OCI-LY7 (cell line): ENCODE measurements at regions not wholly inside any gene's neighbourhood (a gene's known extent, or its start where the extent isn't known, plus 50 kb on each side); places are given as distances from the start of the nearest gene placed in this dataset.

Source experiments
- CTCF ChIP-seq: fragments of 200-600 bp; sonication (generic); conservative IDR thresholded peaks from 2 replicates; pipeline ENCODE4 v1.5.1; 2014; ENCODE audit warnings: mild to moderate bottlenecking, antibody characterized with exemption, low read length, moderate library complexity, mixed read lengths
- EZH2phosphoT487 ChIP-seq: fragments of 200-600 bp; sonication (generic); IDR thresholded peaks from 2 replicates; pipeline ENCODE4 v1.6.1; 2018; ENCODE audit warnings: low read depth, borderline replicate concordance, mild to moderate bottlenecking, mixed run types, antibody characterized with exemption, low read length, moderate library complexity, mixed read lengths

DNA sequence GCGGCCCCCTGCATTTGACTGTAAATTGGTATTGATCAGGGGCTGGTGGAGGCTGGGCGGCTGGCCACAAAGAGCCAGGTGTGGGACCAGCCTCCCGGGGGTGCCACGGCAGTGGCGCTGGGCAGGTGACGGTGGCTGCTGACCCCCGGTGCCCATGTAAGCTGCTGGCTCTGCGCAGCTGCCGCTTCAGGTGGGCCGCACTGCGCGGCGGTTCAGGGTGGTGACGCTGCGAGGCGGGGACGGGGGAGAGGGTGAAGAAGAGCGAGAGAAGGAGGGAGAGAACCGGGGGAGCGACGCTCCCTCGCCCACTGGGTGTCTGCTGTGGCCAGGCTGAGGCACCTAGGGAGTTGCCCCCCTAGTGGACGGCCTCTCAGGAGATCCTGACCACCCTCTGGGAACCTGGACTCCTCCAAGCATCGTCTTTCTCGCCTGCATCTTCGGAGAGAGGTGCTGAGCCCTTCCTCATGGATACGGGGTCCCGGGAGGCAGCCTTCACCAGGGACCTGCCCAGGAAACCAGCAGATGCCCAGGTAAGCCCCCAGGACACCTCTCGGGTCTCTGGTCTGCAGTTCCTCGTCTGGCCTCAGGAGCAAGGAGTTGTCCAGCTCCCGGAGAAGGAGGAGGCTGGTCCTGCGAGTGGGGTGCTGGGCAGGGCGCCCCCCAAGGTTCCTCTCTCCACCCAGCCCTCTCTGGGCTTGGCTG lies 77.5 kb upstream of the GATA5 start:
- TF ChIP-seq CTCF (no peak), EZH2phosphoT487 (no peak)
